ENCODE measurements at regions not wholly inside any gene's neighbourhood (a gene's known extent, or its start where the extent isn't known, plus 50 kb on each side); places are given as distances from the start of the nearest gene placed in this dataset.
"Not testable (repeated sequence)": the region's sequence is repeated elsewhere in the genome, so short reads cannot be mapped to it uniquely, and the experiment has no call there.

DNA sequence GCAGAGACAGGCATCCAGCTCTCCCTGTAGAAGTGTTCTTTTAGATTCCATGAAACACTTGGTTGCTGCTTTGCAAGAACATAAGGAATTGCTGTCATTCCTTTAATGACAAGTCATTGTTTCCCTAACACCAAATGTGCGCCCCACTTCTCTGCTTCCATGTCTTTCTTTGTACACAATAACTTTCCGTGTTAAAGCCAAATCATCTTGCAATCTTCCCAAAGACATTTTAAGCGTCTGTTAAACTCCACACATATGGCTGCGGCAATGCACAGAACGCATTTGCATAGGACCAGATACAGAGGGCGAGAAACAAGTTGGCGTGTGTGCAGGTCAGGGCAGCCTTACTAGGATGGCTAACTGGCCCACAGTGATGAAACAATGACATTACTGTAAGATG lies 399.3 kb upstream of the PRKCQ start:
- no peak for ATAC-seq

DNA sequence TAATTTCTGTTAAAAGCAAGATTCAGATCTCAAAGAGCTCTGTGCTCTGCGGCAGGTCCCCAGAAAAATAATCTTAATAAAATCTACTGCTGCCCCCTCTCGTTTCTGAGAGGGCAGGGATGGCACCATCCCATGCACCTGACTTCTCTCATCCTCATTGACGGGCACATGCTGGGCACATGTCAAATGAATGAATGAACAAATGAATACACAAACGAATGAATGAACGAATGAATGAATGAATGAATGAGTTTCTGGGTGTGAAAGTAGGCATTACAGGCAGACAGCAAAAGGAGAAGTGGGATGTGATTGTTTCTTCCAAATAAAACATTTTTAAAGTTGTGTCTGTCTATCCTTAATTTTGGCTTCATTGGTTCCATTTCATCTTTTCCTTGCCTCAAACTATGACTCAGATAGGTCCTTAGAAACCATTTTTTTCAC lies 398.1 kb upstream of the PRKCQ start:
- ATAC-seq: no peak

DNA sequence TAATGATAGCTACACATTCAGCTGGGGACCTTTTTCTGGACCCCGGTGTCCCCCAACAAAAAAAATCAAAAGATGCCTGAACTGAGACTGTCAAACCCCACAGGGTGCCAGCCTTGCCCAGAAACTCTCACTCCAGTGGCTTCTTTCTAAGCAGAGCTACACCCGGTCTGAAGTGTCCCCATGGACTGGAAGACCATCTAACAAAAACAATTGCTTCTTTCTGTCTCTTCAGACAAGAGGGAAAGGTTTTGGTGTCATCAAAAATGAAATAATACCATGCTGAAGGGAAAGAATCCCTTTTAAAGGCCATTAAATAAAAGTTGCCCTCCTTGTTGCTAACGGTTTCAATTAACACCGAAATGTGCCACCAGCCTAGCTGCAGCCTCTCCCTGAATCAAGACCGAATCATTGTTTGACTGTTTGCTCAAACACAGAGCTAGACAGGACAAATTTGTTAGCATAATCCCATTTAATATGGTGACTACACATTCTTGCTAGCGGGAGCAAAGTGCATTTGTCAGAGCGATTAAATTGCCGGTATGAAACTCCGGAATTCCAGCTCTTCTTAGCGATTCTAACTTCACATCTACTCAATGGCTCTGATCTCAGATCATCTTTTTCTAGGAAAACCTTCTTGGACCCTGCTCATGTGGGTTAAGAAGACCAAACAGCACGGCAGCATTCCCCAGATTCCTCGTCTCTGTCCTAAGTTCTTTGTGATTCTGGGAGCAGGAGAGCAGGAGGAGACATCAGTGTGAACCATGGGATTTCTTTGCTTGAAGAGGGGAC lies 397.5 kb upstream of the PRKCQ start:
- ATAC-seq: no peak

DNA sequence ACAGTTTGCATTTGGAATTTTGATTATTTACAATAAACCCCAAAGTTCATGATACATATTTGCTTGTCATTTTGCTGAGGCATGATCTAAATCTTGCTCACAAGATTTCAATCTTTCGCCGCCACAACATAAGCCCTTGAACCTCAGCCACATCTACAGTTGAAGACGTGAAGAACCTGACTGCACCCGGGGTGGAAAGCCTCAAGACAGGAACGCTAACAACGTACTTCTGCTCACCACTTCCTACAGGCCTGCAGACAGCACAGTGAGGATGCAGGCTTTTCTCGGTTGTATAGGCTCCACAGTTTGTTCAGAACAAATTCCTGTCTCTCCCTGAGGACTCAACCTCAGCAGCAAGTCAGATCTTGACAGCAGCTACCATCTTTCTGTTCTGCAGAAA lies 393.8 kb upstream of the PRKCQ start:
- ATAC-seq: no peak

DNA sequence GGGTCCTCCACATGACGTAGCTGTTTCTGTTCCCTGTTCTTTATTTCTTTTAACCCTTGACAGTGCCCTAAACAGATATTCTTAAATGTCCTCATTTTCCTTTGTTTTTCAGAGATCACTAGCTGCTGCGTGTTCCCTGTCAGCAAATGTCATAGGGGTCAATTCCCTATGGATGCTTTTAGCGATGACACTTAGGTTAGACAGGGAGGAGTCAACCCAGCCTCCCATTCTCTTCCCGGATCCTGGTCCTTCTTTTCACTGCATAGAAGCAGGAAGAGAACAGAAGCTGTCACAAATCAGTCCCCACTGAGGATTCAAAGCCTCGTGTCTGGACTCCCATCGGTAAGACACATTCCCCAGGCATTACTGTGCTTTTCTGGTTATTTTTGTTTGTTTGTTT lies 392.1 kb upstream of the PRKCQ start:
- ATAC-seq: no peak

DNA sequence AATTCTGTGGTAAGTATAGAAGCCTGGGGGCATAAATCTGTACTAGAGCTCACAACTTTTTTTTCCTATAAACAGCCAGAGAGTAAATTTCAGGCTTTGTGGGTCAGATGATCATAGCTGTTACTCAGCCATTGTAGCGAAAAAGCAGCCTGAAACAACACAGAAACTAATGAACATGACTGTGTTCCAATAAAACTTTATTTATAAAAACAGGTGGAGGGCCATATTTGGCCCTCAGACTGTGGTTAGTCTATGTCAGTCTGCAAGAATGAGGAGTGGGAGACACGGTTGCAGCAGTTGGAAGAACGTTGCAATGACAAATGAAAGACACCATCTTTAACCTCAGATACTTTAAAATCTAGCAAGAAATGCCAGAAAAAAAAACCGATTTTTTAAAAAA lies 389.6 kb upstream of the PRKCQ start:
- no peak for ATAC-seq

DNA sequence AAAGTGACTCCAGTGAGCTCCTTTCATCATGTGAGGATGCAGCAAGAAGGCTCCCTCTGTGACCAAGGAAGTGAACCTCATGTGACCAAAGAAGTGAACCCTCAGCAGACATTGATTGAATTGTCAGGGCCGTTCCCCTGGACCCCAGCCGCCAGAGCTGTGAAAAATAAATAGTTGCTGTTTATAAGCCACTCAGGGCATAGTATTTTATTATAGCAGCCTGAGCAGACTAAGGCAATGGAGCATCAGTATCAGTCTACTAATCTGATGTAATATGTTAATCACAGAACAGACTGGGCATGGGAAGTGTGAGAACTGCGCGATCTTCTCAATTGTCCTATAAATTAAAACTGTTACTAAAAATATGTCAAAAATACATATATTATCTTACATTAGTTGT lies 384.5 kb upstream of the PRKCQ start:
- ATAC-seq: no peak

DNA sequence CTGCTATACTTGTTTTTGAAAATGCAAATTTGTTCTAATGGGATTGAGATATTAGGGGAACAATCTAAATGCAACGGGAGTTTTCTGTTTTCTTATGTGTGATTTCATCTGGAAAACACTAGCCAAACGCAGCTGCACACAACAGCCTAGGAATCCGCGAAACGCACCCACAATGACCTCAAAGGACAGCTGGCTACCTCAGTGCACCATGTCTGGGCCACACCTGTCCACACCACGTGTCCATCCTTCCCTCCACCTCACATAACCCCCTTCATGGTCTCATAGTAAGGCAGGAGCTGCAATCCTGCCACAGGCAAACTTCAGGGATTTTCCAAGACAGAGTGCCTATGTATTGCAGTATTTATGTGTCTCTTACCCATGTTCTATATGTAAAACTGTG lies 382.5 kb upstream of the PRKCQ start:
- no peak for ATAC-seq

DNA sequence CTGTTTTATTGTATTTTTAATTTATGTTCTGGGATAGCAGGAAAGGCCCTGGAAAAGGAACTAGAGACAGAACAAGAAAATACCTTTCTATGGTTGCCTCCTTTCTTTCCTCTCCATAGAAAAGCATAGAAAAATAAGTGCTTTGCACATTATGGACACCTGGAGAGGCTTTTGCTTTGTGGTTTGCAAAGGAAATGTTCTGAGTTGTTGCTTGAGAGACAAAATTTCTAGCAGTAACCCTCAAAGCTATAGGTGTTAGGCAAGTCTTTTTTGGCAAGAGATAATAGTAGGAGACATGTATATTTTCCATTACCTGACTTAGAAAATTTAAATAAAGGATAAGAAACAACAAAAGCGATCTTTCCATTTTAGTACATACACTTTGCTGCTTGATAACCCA lies 378.6 kb upstream of the PRKCQ start:
- ATAC-seq: no peak

DNA sequence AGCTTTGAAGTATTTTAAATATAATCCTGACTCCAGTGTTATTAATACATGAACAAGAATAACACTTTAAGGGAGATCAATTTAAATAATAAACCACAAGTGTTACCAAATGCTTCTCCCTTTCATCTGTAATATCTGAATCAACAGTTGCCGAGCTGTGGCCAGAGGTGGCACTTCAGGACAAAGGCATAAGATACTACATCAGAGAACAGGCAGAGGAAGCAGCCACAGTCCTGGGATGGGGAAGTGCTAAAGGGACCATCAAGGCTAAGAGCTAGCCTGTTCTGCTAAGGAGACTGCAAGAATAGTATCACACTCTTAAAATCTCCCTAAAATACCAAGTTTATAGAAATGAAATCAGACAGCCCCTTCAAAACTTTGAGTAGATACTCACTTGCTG lies 378.2 kb upstream of the PRKCQ start:
- ATAC-seq: no peak

DNA sequence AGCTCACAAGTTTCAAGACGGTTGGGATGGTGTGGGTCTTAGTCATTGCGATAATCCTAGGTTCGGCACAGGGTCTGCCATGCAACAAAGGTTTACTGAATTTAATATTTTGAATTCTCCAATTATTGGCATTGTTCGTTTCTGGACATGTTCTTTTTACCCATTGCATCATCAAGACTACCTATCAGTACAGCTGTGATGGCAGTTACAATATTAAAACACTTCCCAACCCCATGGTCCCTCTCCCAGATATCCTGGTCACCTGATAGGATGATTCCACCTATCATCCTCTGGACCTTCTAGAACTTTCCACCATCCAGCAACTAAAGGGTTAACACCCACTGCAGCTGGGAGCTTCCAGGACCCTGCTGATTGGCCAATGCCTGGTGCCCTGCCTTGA lies 377.8 kb upstream of the PRKCQ start:
- ATAC-seq: no peak

DNA sequence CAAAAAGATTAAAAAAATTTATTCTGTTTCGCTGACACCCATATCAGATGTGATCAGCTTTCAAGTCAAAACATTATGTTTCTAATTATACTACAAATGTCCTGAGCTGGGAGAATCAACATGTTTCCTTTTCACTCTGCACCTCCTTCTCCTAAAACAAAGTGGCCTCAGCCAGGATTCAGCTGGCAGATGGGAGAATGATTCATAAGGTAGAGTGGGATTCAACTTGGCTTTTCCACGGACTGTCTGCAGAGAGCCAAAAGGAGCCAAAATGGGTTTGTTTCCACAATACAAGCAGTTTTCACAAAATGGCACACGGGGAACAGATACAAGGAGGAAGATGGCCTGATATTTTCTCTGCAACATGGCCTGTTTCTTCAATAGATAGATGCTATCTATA lies 376.5 kb upstream of the PRKCQ start:
- ATAC-seq: no peak

DNA sequence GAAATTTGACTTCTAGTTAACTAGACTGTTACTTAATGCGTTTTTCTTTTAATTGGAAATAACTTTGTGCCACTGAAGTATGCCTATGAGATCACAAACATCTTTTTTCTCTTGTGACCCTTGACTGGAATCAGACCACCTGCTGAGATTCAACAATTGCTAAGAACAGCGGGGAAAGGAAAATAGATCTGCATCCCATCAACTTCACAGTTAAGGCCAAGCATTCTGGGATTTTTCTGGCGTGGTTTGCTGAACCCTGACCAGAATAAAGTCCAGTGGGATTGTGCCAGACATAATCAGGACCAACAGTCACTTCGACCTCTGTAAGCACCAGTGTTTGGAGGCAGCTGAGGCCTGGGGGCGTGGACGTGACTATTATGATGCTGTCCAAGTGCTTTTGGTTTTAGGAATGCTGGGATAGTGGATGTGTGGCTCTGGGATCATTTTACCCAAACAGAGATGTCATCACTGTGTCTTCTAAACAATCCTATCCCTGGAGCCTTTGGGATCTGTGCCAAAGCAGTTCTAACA lies 373.3 kb upstream of the PRKCQ start:
- no peak for ATAC-seq

DNA sequence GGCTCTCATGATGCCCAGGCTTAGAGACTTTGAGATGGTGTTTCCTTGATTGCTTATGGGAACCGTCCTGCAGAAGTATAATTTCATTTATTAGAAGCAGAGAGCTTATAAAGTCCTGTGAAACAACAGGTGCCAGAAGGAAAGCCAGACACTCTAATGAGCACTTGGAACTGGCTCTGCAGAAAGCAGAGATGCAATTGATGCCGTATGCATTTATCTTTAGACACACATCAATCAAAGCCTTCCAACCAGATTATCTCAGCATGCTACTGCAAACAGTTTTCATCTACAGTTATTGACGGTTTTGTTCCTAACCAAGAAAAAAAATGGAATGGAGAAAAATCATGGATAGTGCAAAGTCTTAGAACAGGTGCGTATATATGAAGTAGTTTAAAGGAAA lies 371.7 kb upstream of the PRKCQ start:
- ATAC-seq: no peak

DNA sequence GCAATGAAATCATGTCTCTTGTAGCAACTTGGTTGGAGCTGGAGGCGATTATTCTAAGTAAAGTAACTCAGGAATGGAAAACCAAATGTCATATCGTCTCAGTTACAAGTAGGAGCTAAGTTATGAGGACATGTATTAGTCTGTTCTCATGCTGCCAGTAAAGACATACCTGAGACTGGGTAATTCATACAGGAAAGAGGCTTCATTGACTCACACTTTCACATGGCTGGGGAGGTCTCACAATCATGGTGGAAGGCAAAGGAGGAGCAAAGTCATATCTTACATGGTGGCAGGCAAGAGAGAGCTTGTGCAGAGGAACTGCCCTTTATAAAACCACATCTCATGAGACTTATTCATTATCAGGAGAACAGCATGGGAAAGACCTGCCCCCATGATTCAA lies 370.1 kb upstream of the PRKCQ start:
- ATAC-seq: peak; percentile 20 to 41

DNA sequence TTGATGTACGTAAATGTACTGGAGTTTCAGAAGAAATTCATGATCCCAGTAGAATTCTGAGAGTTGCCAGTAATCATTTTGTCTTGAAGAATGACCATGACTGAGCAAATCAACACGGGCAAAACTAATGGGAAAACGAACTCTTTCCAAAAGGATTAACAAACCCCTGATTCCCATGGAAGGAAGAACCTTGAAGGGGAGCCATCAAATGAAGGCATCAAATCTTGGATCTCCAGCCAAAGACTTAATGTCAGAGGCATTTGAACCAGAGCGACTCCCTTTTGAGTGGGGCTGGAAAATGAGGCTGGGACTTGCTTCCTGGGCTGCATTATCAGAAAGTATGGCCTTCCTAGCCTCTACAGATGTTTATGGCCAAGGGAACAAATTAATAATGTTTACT lies 364.4 kb upstream of the PRKCQ start:
- ATAC-seq: no peak

DNA sequence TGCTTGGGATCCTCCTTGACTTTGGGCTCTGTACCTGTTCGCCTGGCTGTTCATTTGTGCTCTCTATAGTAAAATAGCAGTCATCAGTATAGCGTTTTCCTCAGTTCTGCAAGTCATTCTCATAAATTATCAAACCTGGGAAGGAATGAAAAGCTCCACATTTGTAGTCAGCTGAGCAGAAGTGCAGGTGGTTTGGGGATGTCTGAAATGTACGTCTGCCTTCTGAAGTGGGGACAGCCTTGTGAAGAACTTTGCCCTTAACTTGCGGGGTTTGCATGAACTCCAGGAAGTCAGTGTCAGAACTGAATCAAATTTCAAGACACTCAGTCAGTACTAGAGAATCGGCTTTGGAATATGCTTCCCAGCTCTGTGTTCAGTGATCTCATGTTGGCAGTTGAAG lies 358.3 kb upstream of the PRKCQ start:
- ATAC-seq: no peak

DNA sequence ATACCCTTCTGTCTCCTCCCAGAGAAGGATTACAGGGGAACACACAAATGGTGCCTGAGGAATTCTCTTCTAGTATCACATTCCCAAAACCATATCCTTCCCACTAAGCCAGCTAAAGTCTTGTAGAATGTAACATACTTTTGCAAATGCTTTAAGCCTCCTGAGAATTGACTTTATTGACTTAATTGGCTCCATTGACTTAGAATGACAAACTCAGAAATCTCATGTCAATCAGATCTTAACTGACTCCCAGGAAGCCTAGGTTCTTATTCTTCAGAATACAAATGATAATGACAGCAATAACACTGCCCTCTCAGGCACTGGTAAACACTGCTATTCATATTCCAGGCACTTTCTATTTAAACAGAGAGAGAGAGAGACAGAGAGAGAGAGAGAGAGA lies 356.9 kb upstream of the PRKCQ start:
- no peak for ATAC-seq

DNA sequence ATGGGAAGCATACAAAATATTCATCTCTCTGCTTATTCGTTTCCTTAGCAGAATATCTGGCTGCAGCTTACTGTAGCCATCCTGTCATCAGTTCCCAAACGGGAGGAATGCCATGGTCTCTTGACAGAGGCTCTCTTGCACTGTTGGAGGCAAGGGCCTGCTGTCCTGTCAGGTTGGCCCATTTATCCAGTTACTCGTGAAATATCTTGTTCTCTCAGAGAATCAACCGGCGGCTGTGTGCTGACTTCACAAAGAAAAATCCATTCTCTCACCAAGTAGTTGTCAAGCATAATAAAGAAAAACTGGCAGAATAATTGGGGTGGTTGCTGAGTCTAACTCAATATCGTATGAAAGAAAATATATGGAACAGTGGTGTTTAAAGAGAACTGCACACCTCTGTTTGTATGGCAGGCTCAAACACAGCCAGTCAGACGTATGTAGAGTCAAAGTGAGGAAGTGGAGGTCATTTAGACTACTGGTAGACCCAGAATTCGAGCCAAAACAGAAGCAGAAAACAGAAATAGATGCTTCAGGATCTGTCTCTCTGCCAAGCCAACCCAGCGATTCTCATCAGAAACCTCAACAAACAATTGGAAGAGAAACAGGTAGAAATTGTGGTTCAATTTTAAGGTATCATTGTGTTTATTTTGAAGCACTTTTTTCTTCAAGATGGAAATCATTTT lies 349.2 kb upstream of the PRKCQ start:
- ATAC-seq: no peak

DNA sequence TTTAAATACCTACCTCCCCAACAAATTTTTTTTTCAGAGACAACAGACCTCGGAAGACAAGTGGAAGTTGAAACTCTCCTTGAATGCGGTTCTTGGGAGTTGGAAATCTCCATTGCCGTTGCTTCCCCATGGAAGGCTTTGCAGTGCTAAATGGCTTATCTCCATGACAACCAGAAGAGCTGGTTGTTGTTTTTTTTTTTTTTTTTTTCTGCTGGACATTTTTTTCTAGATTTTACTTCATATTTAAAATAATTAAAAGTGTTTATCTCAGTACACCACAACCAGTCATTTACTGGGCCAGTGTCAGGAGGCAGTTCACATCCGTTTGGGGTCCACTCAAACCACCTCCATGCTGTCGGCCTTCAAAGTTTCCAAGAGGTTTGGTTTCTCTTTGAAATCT lies 348.5 kb upstream of the PRKCQ start:
- no peak for ATAC-seq

DNA sequence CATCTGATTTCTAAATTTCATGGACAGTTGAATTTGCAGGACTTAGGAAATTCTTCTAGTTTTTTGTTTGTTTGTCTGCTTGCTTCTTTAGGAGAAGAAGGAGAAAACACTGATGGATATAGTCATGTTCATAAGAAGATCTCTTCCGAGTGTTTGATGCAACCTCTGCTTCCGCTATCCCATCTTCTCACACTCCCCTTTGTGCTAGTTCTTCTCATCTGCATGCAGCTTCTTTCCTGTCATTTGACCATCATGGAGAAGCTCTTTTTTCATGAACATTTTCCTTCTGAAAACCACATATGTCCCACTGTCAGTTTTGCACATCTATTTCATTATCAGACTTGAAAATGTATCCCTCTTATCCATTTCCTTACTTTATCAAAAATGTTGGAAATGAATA lies 346.9 kb upstream of the PRKCQ start:
- no peak for ATAC-seq

DNA sequence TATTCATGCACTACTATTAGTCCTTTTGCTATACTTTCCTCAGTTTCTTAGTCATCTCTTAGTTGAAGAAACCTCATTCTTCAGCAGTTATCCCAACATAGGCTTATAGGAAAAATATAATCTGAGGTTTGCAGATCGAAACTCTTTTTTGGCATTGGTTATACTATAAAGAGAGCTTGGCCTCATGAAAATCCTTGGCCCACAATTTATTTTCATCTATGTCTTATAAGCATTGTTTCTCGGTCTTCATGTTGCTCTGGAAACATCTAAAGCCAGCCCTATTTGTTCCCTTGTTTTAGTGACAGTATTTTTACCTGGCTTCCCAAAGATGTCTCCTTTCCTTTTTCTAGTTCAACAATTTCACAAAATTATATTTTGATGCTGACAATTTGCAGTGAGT lies 345.1 kb upstream of the PRKCQ start:
- no peak for ATAC-seq

DNA sequence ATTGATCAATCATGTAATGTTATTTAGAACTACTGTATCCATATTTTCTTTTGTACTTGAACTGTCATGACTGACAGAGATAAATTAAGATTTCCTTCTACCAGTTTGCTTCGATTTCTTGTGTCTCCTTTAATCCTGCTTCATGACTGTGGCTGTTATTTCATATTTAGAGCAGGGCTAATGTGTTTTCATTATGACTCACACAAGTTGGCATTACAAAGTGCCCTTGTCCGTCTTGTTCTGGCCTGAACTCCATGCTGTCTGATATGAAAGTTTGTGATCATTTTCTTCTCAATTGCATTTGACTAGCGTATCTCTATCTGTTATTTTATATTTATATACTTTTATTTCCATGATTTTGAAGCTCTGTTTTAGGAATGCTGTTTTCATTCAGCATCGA lies 344.1 kb upstream of the PRKCQ start:
- ATAC-seq: no peak

DNA sequence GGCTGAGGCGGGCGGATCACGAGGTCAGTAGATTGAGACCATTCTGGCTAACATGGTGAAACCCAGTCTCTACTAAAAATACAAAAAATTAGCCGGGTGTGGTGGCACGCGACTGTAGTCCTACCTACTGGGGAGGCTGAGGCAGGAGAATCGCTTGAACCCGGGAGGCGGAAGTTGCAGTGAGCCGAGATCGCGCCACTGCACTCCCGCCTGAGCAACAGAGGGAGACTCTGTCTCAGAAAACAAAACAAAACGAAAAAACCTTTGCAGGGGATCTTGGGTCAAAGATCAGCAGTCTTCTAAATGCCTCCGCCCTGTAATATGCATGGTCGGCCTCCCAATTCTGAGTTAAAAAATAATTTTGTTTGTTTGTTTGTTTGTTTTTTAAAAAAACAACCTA lies 340.9 kb upstream of the PRKCQ start:
- not testable (repeated sequence) for ATAC-seq

All from activated CD4-positive, CD25-positive, alpha-beta regulatory T cell treated with anti-CD3 and anti-CD28 coated beads, Interleukin-2, amount 50 U/mL, for 24 hours (primary cell).